ENCODE measurements at regions not wholly inside any gene's neighbourhood (a gene's known extent, or its start where the extent isn't known, plus 50 kb on each side); places are given as distances from the start of the nearest gene placed in this dataset.
"Not testable (repeated sequence)": the region's sequence is repeated elsewhere in the genome, so short reads cannot be mapped to it uniquely, and the experiment has no call there.

DNA sequence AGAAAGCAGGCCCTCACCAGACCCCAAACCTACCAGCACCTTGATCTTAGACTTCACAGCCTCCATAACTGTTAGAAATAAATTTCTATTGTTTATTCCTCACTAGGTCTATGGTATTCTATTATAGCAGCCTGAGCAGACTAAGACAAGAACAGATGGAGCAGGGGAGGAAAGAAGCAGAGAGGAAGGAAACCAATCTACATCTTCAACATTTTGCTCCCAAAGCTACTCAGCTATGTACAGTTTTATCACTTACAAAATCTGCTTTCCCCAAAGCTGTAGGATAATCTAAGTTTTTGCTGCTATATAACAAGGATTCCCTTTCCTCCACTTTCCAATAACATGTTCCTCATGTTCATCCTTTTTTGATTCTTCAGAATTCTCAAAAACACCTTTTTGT is 274.4 kb upstream of the CHAC2 start:
- DNase-seq (ENCODE audit: low read depth, low spot score) = no peak

DNA sequence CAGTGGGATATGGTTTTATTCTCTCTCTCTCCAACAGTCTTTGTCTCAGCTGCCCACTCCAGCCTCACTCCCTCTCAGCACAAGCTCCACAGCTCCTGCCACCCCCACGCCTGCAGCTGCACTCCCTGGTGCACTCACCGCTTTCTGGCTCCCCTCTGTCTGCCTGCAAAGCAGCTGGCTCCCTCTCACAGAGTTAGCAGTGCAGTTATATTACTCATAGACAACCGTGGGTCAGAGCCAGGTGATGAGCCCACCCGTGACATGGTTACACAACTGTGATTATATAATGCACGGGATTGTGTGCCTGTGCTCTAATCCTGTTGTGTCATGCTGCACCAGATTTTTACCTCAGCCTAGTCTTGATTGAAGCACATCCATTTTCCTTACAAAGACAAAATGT is 276.9 kb upstream of the CHAC2 start:
- DNase-seq (ENCODE audit: low read depth, low spot score) = peak; percentile 54

DNA sequence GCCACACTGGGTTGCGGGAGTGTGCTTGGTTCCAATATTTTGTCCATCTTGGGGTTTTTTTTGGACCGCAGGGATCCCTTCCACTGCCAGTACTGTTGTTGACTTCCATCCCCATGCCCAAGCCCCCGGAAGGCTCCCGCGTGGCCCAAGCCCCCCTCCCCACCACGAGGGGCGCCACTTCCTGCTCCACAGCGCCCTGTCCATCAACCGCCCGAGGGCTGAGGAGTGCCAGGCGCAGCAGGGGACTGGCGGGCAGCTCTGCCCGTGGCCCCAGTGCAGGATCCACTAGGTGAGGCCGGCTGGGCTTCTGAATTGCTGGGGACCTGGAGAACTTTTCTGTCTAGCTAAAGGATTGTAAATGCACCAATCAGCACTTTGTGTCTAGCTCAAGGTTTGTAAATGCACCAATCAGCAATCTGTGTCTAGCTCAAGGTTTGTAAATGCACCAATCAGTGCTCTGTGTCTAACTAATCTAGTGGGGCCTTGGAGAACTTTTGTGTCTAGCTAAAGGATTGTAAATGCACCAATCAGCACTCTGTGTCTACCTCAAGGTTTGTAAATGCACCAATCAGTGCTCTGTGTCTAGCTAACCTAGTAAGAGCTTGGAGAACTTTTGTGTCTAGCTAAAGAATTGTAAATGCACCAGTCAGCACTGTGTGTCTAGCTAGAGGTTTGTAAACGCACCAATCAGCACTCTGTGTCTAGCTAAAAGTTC is 281.3 kb upstream of the CHAC2 start:
- DNase-seq (ENCODE audit: low read depth, low spot score) = not testable (repeated sequence)

DNA sequence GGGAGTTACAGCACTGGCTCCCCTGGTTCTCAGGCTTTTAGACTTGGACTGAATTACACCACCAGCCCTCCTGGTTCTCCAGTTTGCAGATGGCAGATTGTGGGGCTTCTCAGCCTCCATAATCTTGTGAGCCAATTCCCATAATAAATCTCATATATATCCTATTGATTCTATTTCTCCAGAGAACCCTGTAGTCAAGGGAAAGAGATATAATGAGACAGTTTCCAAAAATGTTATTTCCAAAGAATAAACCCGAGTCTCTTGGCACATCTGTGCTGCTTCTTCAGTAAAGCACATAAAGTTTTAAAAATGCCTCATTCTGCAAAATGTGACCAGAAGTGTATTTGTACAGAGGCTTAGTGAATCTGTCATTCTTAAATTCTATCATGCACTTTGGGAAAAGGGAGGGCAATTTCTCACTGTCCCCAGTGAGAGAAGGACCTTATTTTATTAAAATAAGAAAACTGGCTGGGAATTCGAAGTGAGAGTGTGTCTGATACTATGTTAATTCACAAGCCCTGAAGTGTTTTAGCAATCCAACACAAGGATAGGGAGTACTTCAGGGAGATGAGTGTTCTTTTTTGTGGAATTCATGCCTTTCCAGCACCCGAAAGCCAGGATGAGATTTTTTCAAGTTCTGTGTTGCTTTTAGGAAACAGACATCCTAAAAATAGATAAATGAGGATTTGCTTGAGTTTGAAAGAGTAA is 282.4 kb upstream of the CHAC2 start:
- DNase-seq (ENCODE audit: low read depth, low spot score) = no peak

DNA sequence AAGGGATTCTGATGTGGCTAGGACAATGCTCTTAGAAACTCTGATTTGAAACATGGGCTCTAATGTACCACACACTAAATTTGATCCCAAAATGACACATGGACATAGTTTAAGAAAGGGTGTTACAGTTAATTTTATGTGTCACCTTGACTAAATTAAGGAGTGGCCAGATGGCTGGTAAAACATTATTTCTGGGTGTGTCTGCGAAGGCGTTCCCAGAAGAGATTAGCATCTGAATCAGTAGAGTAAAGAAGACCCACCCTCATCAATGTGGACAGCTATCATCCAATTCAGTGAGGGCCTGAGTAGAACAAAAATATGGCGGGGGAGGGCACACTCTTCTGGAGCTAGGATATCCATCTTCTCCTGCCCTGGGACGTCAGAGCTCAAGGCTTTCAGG is 283.1 kb upstream of the CHAC2 start:
- no peak for DNase-seq (ENCODE audit: low read depth, low spot score)

DNA sequence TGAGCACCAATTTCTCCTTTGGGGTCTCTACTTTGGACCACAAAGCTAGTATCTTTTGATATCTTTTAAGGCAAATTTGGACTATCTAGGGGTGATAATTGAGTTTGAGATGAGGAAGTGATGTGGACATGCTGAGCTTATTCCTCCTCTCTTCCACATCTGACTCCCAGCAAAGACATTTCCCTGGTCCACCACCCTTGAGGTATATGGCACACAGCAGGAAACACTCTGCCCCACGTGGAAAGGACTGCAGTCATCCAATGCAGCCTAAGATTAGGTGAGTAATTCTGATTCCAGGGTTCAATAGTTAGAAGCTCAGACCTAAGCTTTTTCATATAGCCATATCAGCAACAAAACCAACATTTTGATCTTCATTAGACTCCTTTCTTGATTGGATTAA is 290.1 kb upstream of the CHAC2 start:
- no peak for DNase-seq (ENCODE audit: low read depth, low spot score)

DNA sequence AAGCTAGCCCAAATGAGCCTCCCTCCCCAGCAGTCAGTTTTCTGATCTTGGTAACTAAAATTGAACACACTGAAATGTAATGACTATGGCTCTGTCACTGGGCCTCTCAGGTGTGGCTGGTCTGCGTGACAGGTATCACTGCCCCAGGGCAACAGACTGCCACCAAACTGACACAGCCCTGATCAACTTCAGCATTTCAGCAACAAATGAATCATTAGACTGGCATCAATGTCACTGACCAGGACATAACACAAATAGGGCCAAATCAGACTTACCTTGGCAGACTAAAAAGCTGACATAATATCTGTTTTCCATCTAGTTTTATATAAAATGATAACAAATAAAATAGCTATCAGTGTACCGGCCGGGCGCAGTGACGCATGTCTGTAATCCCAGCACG is 290.8 kb upstream of the CHAC2 start:
- no peak for DNase-seq (ENCODE audit: low read depth, low spot score)

DNA sequence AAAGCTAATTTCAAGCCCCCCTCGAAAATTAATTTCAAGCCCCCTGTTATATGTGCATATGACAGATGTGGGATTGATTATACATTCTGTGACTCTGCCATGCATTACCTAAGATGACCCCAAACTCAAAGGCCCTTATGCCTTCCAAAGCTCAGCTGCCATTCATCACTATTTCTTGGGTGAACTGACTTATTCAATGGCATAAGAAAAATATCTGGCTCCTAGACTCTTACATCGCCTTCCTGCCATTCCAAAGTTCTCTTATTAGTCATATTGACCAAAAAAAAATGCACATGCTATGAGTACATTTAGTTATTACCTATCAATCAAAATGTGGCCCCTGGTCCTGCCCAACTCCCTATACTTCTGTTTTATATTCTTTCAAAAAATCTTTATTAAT is 291.8 kb upstream of the CHAC2 start:
- DNase-seq (ENCODE audit: low read depth, low spot score) = no peak

DNA sequence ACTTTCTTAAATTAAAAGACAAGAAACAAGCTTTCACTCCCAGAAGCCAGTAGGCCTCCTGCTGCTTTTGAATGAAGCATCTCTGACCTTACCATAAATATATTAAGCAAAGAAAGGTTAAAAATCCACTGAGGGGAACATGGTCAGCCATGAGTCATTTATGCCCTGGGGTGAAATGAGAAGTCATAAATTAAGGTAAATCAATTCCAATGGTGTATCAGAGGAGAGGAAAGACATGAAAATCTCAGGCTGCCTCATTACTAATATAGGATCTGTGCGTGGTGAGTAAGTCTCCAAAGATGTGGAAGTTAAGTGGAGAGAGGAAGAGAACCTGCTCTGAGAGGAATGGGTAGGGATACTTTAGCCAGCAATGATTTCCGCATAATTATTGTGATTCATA is 292.3 kb upstream of the CHAC2 start:
- peak; percentile 27 for DNase-seq (ENCODE audit: low read depth, low spot score)

DNA sequence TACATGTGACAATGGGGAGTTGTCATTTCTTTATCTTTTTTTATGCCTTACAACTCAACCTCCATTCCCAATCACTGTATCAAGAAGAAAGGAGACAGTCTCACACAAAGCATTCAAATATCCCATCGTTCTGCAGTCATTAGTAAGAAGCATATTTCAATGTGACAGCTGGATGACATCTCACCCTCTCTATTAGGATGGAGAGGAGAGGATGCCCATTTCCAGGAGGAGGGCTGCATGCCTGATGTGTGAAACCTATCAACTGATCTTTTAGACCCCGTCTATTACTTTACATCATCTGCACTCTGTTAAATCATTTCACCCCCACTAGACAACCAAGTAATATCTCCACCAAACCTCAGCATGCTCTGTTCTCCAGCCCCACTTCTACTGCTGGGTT is 292.7 kb upstream of the CHAC2 start:
- DNase-seq (ENCODE audit: low read depth, low spot score) = no peak

DNA sequence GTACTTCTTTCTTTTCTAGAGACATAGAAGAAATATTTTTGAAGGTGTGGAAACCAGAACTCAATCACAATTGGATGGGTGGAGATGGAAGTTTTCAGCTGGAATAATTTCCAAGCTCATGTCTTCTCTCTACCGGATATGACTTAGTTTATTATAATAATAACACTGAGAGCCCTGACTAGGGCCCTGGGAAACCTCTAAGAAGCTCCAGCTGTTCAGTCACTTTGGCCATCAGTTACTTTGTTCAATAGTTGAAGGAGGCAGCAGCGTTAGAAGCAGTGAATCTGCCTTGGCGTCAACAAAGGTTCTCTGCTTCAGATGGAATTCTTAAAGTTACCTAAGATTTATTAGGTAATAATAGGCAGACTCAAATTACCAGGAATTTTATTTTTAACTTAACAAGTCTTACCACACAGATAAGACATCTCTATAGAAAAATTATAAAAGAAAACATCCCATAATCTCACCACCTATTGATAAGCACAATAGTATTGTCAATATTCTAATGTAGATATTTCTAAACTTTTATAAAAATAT is 293.8 kb upstream of the CHAC2 start:
- DNase-seq (ENCODE audit: low read depth, low spot score) = no peak

DNA sequence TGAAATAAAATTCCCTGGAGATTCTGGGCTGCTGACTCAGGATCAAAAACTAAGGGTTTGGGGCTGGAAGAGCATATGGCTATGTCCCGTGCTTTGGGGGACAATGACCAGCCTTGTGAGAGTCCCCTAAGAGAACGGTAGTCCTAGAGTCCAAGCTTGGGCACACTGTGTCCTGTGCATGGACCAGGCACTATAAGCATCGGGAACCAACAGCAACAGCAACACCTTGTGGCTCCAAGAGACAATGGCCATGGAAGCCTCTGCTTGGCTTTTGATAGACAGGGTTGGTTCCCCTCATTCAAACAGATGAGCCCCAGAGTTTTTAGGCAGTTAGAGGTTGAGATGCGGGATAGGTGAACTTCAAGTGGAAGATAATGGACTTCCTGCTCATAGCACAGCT is 294.4 kb upstream of the CHAC2 start:
- DNase-seq (ENCODE audit: low read depth, low spot score) = no peak

DNA sequence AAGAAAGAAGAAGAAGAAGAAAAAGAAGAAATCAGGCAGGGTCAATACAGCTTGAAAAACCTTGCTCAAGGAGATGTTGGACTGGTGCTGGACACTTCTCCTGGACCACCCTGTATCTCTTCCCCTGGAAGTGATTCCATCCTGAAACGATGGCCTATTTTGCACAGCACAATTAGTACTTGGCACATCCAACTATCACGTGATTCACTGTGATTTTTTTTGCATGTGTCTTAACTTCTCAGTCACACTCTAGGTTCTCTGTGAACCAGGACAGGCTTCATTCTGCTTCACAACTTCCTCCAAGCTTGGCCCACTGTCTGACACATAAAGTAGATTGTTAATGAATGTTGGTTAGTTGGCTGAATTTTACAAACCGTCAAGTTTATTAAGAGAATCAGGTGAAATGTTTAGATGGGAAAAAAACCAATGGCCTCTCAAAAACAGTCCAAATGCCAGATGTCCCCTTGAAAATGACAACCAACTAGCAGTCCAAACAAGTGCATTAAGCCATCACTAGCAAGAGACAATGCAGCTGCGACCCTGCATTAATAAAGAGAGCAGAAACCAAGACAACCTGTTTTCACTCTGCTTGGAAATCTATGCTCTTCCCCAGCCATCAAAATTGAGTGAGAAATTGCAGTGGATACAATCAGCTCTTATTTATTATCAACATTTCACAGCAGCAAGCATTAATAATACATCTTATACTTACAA is 300.0 kb upstream of the CHAC2 start:
- no peak for DNase-seq (ENCODE audit: low read depth, low spot score)

DNA sequence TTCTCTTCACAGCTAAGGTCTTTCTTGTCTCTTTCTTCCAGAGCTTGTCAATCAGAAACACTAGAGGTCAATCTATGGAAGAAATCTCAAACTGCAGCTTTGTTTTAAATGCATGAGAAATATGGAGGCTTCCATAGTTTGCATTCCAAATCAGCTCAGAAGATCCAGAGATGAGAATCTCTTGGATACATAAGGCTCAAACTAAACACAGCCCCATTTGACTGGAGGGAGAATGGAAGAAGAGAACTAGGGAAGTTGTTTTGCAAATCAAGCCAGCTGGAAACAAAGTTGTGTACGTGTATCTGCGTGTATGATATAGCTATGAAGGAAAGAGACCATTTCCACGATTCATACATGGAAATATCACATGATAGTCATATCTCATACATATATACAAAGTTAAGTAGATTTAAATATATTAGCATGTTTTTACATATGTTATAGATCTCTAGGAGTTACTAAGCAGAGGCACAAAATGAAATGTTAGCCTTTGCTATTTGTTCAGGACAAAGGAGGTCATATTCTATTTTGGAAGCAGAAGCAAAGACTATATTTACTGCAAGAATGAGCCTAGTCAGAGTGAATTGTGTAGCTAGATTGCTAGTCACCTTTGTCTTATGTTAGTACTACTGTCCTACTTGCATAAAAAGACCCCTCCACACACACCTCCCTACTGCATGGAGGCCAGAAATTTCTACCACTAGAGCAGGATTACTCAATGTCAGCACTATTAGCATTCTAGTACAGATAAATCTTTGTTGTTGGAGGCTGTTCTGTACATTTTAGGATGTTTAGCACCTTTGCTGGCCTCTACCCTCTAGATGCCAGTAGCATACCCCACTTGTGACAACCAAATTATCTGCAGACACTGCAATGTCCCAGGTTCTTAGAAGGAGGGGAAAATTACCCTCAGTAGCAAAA is 303.5 kb upstream of the CHAC2 start:
- DNase-seq (ENCODE audit: low read depth, low spot score) = no peak

DNA sequence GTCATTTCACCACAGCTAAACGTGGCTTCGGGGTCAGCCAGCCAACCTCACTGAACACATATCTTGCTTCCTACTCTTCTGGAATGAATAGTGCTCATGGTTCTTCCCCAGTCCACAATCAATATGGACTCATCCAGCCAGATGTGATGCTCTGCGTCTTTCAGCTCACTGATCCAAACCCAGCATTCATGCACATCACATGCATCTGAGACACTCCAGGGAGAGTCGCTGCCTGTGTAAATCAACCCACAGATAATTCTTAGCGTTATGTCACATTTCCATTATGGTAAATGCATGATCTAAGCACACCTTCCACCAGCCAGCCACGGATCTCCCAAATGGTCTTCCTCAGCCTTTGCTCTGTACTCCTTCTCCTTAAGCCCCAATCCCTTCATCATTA is 306.7 kb upstream of the CHAC2 start:
- DNase-seq (ENCODE audit: low read depth, low spot score) = no peak

DNA sequence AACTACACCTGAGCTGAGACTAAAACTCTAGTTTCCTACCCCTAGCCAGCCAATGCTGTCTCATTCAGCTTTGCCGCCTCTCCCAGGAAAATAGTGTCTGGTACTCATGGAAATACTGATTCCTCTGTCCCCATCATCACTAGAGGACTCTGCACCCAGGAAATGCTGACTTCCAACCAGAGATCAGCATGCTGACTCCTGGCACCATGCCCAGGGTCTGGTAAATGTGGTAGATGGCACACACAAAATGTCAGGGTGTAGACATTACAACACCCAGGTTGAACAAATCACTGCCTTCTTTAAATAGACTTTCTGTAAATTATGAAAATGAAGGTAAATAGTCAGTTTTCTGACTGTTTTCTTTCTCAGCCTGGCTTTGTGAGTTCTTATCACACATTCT is 307.3 kb upstream of the CHAC2 start:
- peak; percentile 26 for DNase-seq (ENCODE audit: low read depth, low spot score)

DNA sequence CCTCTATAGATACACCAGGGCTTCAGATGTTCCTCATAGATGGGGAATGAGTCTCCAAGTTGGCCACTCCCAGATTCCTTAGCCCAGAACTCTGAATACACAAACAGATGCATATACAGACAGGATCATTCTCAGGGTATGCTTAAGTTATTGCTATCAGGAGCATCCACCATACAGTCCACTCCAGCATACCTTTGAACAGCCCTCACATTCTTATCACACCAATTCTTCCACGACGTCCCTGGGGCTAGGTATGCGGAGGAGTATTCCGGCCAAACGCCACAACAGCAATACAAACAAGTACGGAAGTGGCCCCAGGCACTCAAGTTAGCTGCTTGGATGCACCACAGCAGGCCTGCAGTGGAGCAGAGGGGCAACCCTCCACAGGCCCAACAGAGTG is 312.5 kb upstream of the CHAC2 start:
- DNase-seq (ENCODE audit: low read depth, low spot score) = no peak

DNA sequence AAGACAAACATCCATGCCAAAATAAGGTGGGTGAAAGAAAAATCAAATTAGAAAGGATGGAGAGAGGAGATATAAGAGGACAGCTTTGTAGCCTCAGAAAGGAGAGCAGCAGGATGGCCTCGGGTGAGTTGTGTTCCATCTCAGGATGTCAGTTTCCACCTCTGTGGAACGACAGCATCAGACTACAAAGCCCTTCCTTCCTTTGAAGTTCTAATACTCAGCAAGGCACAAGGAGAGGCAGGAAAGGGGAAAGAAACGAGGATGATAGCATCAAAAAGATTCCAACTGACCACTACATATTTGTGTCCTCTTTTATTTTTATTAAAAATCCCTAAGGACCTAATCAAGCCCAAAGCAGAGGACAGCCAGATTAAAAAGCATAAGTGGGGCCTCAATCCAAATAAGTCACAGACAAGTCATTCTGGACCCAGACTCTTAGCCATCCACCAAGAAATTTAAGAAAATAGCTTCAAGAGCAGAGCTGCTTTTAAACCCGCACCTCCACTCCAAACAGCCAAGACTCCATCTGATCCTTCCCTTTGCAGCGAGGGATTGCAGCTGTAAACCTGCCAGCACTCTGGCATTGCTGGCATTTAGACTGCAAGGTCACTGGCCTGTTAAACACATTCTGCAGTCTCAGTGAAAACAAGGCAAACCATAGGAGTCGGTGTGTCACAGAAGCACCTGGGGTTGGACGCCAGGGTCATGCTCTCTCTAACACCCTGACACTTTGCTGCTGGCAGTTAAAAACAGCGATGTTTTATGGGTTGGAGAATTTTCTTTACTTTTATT is 314.5 kb upstream of the CHAC2 start:
- DNase-seq (ENCODE audit: low read depth, low spot score) = peak; percentile 72

DNA sequence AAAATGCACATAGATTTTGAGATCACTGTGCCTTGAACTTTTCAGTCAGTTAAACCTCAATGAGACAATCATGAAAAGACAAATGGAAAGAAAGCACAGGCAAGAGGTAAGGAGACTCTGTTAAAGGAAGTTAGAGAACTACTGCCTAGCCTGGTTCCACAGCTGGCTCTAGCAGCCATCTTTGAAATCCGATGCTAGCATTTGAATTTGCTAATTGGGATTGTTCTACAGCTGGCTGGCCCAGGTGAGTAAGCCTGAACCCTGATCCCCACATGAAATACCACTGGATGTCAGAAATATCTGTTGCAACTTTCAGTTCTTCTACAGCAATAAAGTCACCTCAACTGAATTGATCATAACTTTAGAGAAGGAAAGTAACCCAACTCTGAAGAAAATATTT is 315.2 kb upstream of the CHAC2 start:
- no peak for DNase-seq (ENCODE audit: low read depth, low spot score)

DNA sequence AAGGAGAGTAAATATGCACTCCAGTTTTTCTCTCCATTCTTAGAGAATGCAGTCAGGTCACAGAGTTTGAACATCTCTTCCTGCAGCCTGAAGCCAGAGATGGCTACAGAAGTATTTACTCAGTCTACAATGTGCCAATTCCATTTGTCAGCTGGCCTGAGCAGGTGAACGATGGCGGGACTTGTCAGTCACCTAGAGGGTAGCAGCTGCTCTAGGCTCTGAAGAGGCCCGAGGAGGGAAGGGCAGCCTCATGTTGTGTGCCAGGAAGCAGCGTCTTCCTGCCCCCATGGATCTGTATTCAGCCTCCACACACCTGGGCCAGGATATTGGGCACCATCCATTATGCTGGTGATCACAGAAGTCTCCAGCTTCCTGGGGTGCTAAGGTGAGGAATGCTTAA is 316.7 kb upstream of the CHAC2 start:
- no peak for DNase-seq (ENCODE audit: low read depth, low spot score)

DNA sequence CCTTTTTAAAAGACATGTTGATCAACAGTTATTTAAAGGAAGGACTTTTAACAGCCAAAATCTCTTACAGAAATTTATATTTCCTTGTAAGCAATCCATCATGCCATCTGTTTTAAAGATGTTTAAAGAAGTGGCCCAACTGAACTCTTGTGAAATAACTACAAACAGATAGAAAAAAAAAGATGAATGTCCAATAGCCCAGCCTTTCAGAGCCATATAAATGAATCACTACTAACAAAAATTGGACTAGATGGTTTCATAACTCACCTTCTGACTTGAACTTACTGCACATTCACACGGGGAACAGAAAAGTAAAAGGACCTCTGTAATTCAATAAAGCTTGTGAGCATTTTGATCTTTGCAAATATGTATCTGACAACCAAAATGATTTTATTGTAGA is 319.0 kb upstream of the CHAC2 start:
- no peak for DNase-seq (ENCODE audit: low read depth, low spot score)
